ENCODE measurements at regions not wholly inside any gene's neighbourhood (a gene's known extent, or its start where the extent isn't known, plus 50 kb on each side); places are given as distances from the start of the nearest gene placed in this dataset.

GRCh38 chr3:164467007-164467406 is 611.3 kb downstream of the SI start:
- WGBS = 75% methylated on average over 1 of the region's 1 CpG
- no peak for DNase-seq

DNA sequence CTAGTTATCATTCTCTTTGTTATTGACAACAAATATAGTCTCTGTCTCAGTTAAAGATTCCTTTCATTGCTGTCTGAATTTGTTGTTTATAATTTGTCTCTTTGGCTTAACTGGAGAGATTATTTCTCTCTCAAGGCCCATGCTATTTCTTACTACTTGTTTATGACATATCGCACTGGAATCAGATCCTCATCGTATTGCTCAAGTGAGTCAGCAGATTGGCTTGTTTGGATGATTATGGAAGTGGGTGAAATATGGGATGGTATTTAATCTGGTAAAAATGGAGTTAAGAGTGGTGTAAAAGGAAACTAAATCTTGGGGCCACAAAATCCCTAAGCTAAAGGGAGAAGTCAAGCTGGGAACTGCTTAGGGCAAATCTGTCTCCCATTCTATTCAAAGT is 613.1 kb downstream of the SI start:
- intact Hi-C loops (cut with DNase I) = no loop called here
- Histone ChIP-seq H3K27me3 (ENCODE audit: control insufficient read depth, insufficient read depth) (no peaks in the 10 kb centered on the region), H3K9me3 (ENCODE audit: control insufficient read depth, low read length) (no peaks in the 10 kb centered on the region), H3K4me1 (ENCODE audit: control insufficient read depth, insufficient read depth, low read length) (no peaks in the 10 kb centered on the region), H3K4me3 (ENCODE audit: low read length) (no peak overlapping the region), H3K27ac (ENCODE audit: low read length) (no peak overlapping the region)
- no peak for DNase-seq
- 82% methylated on average over 2 of the region's 2 CpGs for WGBS
- ATAC-seq = no peak

More at GRCh38 chr3:164467007-164467406, 611.3 kb downstream of the SI start:
- Histone ChIP-seq H3K27me3 (ENCODE audit: control insufficient read depth, insufficient read depth) (no peaks in the 10 kb centered on the region), H3K9me3 (ENCODE audit: control insufficient read depth, low read length) (no peaks in the 10 kb centered on the region), H3K4me1 (ENCODE audit: control insufficient read depth, insufficient read depth, low read length) (no peaks in the 10 kb centered on the region), H3K4me3 (ENCODE audit: low read length) (no peak overlapping the region), H3K27ac (ENCODE audit: low read length) (no peak overlapping the region)
- no peak for ATAC-seq
- intact Hi-C loops (cut with DNase I) = no loop called here

DNA sequence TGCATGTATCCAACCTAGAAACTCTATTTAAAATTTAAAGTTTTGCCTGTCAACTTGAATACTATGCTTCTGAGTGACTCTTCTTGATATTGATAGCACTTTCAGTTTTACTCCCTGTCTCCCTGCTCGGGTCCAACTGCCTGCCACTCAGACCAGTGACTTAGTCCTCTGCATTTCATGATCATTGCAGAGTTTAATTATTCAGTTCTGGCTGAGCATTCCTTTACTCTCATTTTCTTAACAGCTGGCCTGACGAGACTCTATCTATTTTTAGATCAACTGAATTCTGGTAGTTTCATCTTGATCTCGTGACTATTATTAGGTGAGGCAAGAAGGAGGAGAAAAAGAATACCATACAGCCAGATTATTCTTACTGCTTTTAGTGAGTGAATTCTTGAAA is 617.4 kb downstream of the SI start:
- Histone ChIP-seq H3K4me1 (ENCODE audit: control insufficient read depth, insufficient read depth, low read length) (no peaks in the 10 kb centered on the region), H3K9me3 (ENCODE audit: control insufficient read depth, low read length) (no peaks in the 10 kb centered on the region), H3K27ac (ENCODE audit: low read length) (no peak overlapping the region), H3K4me3 (ENCODE audit: low read length) (no peak overlapping the region), H3K27me3 (ENCODE audit: control insufficient read depth, insufficient read depth) (no peaks in the 10 kb centered on the region)
- no peak for DNase-seq
- no peak for ATAC-seq
- intact Hi-C loops (cut with DNase I) = no loop called here
- 45% methylated on average over 3 of the region's 3 CpGs for WGBS

- no peak for ATAC-seq
- DNase-seq = no peak
- no peaks in the 10 kb centered on the region for H3K27me3 ChIP-seq (ENCODE audit: control insufficient read depth, insufficient read depth)
- H3K4me1 ChIP-seq (ENCODE audit: control insufficient read depth, insufficient read depth, low read length) = no peaks in the 10 kb centered on the region
- WGBS = 78% methylated on average over 4 of the region's 4 CpGs
- intact Hi-C loops (cut with DNase I) = no loop called here
- no peaks in the 10 kb centered on the region for H3K9me3 ChIP-seq (ENCODE audit: control insufficient read depth, low read length)
- no peak overlapping the region for H3K4me3 ChIP-seq (ENCODE audit: low read length)
- H3K27ac ChIP-seq (ENCODE audit: low read length) = no peak overlapping the region
Observed at GRCh38 chr3:164459521-164460151, 618.7 kb downstream of the SI start.

- ATAC-seq = no peak
- Histone ChIP-seq H3K27me3 (ENCODE audit: control insufficient read depth, insufficient read depth) (no peaks in the 10 kb centered on the region), H3K4me3 (ENCODE audit: low read length) (no peak overlapping the region), H3K27ac (ENCODE audit: low read length) (no peak overlapping the region), H3K9me3 (ENCODE audit: control insufficient read depth, low read length) (no peaks in the 10 kb centered on the region), H3K4me1 (ENCODE audit: control insufficient read depth, insufficient read depth, low read length) (no peaks in the 10 kb centered on the region)
- intact Hi-C loops (cut with DNase I) = no loop called here
- DNase-seq = no peak
- WGBS = 93% methylated on average over 4 of the region's 4 CpGs
Observed at GRCh38 chr3:164458986-164459385, 619.3 kb downstream of the SI start.

DNA sequence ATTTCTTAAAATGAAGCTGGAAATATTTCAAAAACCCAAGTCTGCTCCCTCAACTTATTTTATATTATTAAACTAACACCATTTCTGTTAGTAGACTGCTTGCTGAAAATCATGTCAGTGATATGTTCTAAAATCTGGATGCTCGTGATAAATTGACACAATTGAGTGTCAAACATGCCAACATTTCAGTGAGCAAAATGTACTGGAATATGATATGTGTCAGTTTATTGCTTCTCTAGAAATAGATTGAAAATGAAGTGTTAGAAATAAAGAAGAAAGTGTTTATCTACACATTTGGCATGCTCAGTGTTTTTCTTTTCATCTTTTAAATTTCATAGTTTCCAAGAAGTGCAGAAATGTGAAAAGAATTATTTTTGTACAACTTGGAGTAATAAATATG is 624.6 kb downstream of the SI start:
- Histone ChIP-seq H3K27me3 (ENCODE audit: control insufficient read depth, insufficient read depth) (no peaks in the 10 kb centered on the region), H3K4me1 (ENCODE audit: control insufficient read depth, insufficient read depth, low read length) (no peaks in the 10 kb centered on the region), H3K9me3 (ENCODE audit: control insufficient read depth, low read length) (no peaks in the 10 kb centered on the region), H3K4me3 (ENCODE audit: low read length) (no peak overlapping the region), H3K27ac (ENCODE audit: low read length) (no peak overlapping the region)
- WGBS = 27% methylated on average over 1 of the region's 1 CpG
- ATAC-seq (no peak), DNase-seq (no peak)
- intact Hi-C loops (cut with DNase I) = no loop called here

- 94% methylated on average over 1 of the region's 1 CpG for WGBS
- H3K27ac ChIP-seq (ENCODE audit: low read length) = no peak overlapping the region
Observed at GRCh38 chr3:164452707-164453106, 625.6 kb downstream of the SI start.

GRCh38 chr3:164451072-164451910 is 627.0 kb downstream of the SI start:
- Histone ChIP-seq H3K4me3 (ENCODE audit: low read length) (peak overlapping the region; percentile 18), H3K27ac (ENCODE audit: low read length) (peak overlapping the region; percentile 17)
- ATAC-seq = peak; percentile 86 to 89

More at GRCh38 chr3:164452707-164453106, 625.6 kb downstream of the SI start:
- Histone ChIP-seq H3K27me3 (ENCODE audit: control insufficient read depth, insufficient read depth) (no peaks in the 10 kb centered on the region), H3K9me3 (ENCODE audit: control insufficient read depth, low read length) (no peaks in the 10 kb centered on the region), H3K4me1 (ENCODE audit: control insufficient read depth, insufficient read depth, low read length) (no peaks in the 10 kb centered on the region), H3K4me3 (ENCODE audit: low read length) (no peak overlapping the region)
- ATAC-seq (no peak), DNase-seq (no peak)
- intact Hi-C loops (cut with DNase I) = no loop called here

GRCh38 chr3:164450276-164450905 is 627.9 kb downstream of the SI start:
- WGBS = 46% methylated on average over 4 of the region's 4 CpGs
- no peak overlapping the region for H3K4me3 ChIP-seq (ENCODE audit: low read length)
- no peak for DNase-seq

More at GRCh38 chr3:164451072-164451910, 627.0 kb downstream of the SI start:
- 56% methylated on average over 5 of the region's 5 CpGs for WGBS
- Histone ChIP-seq H3K4me1 (ENCODE audit: control insufficient read depth, insufficient read depth, low read length) (no peaks in the 10 kb centered on the region), H3K9me3 (ENCODE audit: control insufficient read depth, low read length) (no peaks in the 10 kb centered on the region), H3K27me3 (ENCODE audit: control insufficient read depth, insufficient read depth) (no peaks in the 10 kb centered on the region)
- peak in 2 of 3 donors; percentile 31 to 73 for DNase-seq
- intact Hi-C loops (cut with DNase I) = no loop called here

DNA sequence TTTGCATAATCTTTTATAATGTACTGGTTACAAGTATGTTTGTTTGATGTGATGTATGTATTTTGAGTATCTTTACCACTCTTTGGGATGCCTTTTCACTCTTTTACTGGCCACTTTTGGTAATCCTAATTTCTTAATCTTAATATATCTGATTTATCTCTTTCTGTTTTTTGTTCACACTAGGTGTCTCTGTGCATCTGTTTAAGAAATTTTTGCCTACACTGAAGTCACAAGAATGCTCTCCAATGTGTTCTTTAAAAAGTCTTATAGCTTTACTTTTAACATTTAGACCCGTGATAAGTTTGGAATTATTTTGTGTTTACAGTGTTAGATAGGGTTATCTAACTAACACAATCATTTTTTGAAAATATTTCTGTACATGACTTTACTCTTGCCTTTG is 659.1 kb downstream of the SI start:
- H3K27ac ChIP-seq (ENCODE audit: low read length) = no peak overlapping the region
- no peaks in the 10 kb centered on the region for H3K27me3 ChIP-seq (ENCODE audit: control insufficient read depth, insufficient read depth)
- no peaks in the 10 kb centered on the region for H3K9me3 ChIP-seq (ENCODE audit: control insufficient read depth, low read length)
- no peaks in the 10 kb centered on the region for H3K4me1 ChIP-seq (ENCODE audit: control insufficient read depth, insufficient read depth, low read length)
- DNase-seq = no peak
- no peak for ATAC-seq
- H3K4me3 ChIP-seq (ENCODE audit: low read length) = no peak overlapping the region
- WGBS = 62% methylated on average over 1 of the region's 1 CpG
- intact Hi-C loops (cut with DNase I) = no loop called here

More at GRCh38 chr3:164450276-164450905, 627.9 kb downstream of the SI start:
- H3K27ac ChIP-seq (ENCODE audit: low read length) = no peak overlapping the region
- ATAC-seq = peak; percentile 46 to 77
- intact Hi-C loops (cut with DNase I) = no loop called here
- no peaks in the 10 kb centered on the region for H3K9me3 ChIP-seq (ENCODE audit: control insufficient read depth, low read length)
- H3K4me1 ChIP-seq (ENCODE audit: control insufficient read depth, insufficient read depth, low read length) = no peaks in the 10 kb centered on the region
- H3K27me3 ChIP-seq (ENCODE audit: control insufficient read depth, insufficient read depth) = no peaks in the 10 kb centered on the region

- DNase-seq = no peak
- no peak for ATAC-seq
- Histone ChIP-seq H3K4me3 (ENCODE audit: low read length) (no peak overlapping the region), H3K27me3 (ENCODE audit: control insufficient read depth, insufficient read depth) (no peaks in the 10 kb centered on the region), H3K27ac (ENCODE audit: low read length) (no peak overlapping the region), H3K4me1 (ENCODE audit: control insufficient read depth, insufficient read depth, low read length) (no peaks in the 10 kb centered on the region), H3K9me3 (ENCODE audit: control insufficient read depth, low read length) (no peaks in the 10 kb centered on the region)
- WGBS = 66% methylated on average over 1 of the region's 1 CpG
- intact Hi-C loops (cut with DNase I) = no loop called here
Observed at GRCh38 chr3:164418414-164418813, 659.9 kb downstream of the SI start.

All from right cardiac atrium (tissue), 5 donors.